ENCODE measurements at regions not wholly inside any gene's neighbourhood (a gene's known extent, or its start where the extent isn't known, plus 50 kb on each side); places are given as distances from the start of the nearest gene placed in this dataset.

GRCh38 chr20:36084897-36085613, 69.5 kb upstream of the EPB41L1 start:
- Histone ChIP-seq H3K4me3 (ENCODE audit: insufficient read depth, low read depth, low read length) (no peak overlapping the region), H3K14ac (replicated peaks; ENCODE audit: low read depth, low read length) (no peak overlapping the region), H3K27ac (ENCODE audit: insufficient read depth, low read length) (no peak overlapping the region), H2BK15ac (ENCODE audit: low read depth, low read length) (no peak overlapping the region), H4K91ac (ENCODE audit: insufficient read depth, low read depth, low read length) (no peak overlapping the region), H2AK9ac (replicated peaks; ENCODE audit: low read depth, low read length, poor library complexity) (no peak overlapping the region), H3K56ac (ENCODE audit: extremely low read depth, insufficient read depth, low read length) (no peak overlapping the region), H3K27me3 (ENCODE audit: control insufficient read depth, insufficient read depth, low read length) (peaks cover 3% of the 10 kb centered on the region), H2BK120ac (ENCODE audit: low read depth, low read length) (no peak overlapping the region), H2AK5ac (ENCODE audit: low read depth, low read length) (no peak overlapping the region; the same call in 1 of the 2 replicates), H2AFZ (replicated peaks; ENCODE audit: low read length, poor library complexity) (no peak overlapping the region), H3K36me3 (ENCODE audit: control insufficient read depth, insufficient read depth, low read length) (no peaks in the 10 kb centered on the region), H3K9ac (ENCODE audit: low read depth, low read length) (no peak overlapping the region), H3K23ac (ENCODE audit: low read depth, low read length) (no peak overlapping the region), H2BK20ac (ENCODE audit: low read depth, low read length) (no peak overlapping the region), H3K9me3 (ENCODE audit: control insufficient read depth, insufficient read depth, low read length) (0 out of 2 replicates have a peak, but pooled peaks cover 1% of the 10 kb centered on the region), H3K4ac (ENCODE audit: low read depth, low read length) (no peak overlapping the region), H3K9me1 (ENCODE audit: insufficient read depth, low read length) (peaks cover 10% of the 10 kb centered on the region), H3K4me2 (ENCODE audit: low read depth, low read length) (no peak overlapping the region), H2BK5ac (ENCODE audit: low read depth, low read length, poor library complexity, severe bottlenecking) (no peak overlapping the region), H4K5ac (ENCODE audit: low read depth, low read length) (no peak overlapping the region), H4K20me1 (ENCODE audit: insufficient read depth, low read length) (no peaks in the 10 kb centered on the region), H3K79me1 (ENCODE audit: low read depth in 1 of 2, low read length in 2 of 2) (no peaks in the 10 kb centered on the region), H4K8ac (ENCODE audit: low read depth in 2 of 2, low read length in 2 of 2) (no peak overlapping the region), H3K18ac (ENCODE audit: low read depth, low read length) (no peak overlapping the region), H3K4me1 (ENCODE audit: control insufficient read depth, insufficient read depth, low read length) (peaks cover 6% of the 10 kb centered on the region)
- WGBS, 2 experiments (ENCODE audit: extremely low coverage in 2 of 2, insufficient read length in 1 of 2): no CpG with 5 or more reads among the region's 4 CpGs
- ChIA-PET POLR2A (ENCODE audit: unreplicated experiment) (no interaction called here), CTCF (interaction anchor here (0.5 kb wide), 1 partner anchor 160 kb away, joined by 3 read pairs; no protein-coding TSS in a partner anchor)
- no TSS peak for BruUV-seq (replicated peaks)
- no peak for DNase-seq
- intact Hi-C loops (cut with micrococcal nuclease) (no loop called here), dilution Hi-C loops (cut with HindIII; ENCODE audit: low sequenced_read_pairs, unreplicated experiment) (no loop called here), in situ Hi-C loops (cut with MboI; ENCODE audit: low sequenced_read_pairs) (no loop called here)
- TF ChIP-seq RFX5 (IDR thresholded peaks at IDR 0.05; ENCODE audit: low read depth, low read length) (no peak), CTCF (conservative IDR thresholded peaks at IDR 0.05; ENCODE audit: low read depth, low read length) (no peak), CEBPB (IDR thresholded peaks at IDR 0.05; ENCODE audit: low read depth, low read length) (no peak), MXI1 (IDR thresholded peaks at IDR 0.05; ENCODE audit: borderline replicate concordance, low read depth, low read length) (no peak), SMC3 (IDR thresholded peaks at IDR 0.05; ENCODE audit: low read depth, low read length) (no peak), POLR2A (IDR thresholded peaks at IDR 0.05; ENCODE audit: low read depth, low read length) (no peak), CHD1 (IDR thresholded peaks at IDR 0.05; ENCODE audit: low read depth, low read length) (no peak), RAD21 (IDR thresholded peaks at IDR 0.05; ENCODE audit: low read length) (no peak), NFE2L2 (IDR thresholded peaks at IDR 0.05; ENCODE audit: low read depth, low read length) (no peak), MAZ (IDR thresholded peaks at IDR 0.05; ENCODE audit: borderline replicate concordance, low read depth, low read length) (no peak), ELK1 (IDR thresholded peaks at IDR 0.05; ENCODE audit: borderline replicate concordance, low read depth, low read length) (no peak), MAFK (IDR thresholded peaks at IDR 0.05; ENCODE audit: low read depth, low read length) (no peak), BHLHE40 (IDR thresholded peaks at IDR 0.05; ENCODE audit: low read depth, low read length) (no peak), FOS (IDR thresholded peaks at IDR 0.05; ENCODE audit: low read depth, low read length) (no peak), USF2 (IDR thresholded peaks at IDR 0.05; ENCODE audit: low read depth, low read length) (no peak), RCOR1 (IDR thresholded peaks at IDR 0.05; ENCODE audit: insufficient replicate concordance, low read length) (no peak)
- ATAC-seq (ENCODE audit: low read depth): no peak; the same call in 1 of the 2 replicates

All from IMR-90 (cell line).